Anterior cingulate cortex (tissue), 58 donors: ENCODE measurements at regions not wholly inside any gene's neighbourhood (a gene's known extent, or its start where the extent isn't known, plus 50 kb on each side); places are given as distances from the start of the nearest gene placed in this dataset.
A peak's percentile ranks its signal among the peaks of the same experiment; 100 is the strongest.
"Not testable (repeated sequence)": the region's sequence is repeated elsewhere in the genome, so short reads cannot be mapped to it uniquely, and the experiment has no call there.

Experiments
- DNase-seq, 58 donors: peaks; one replicate each; lab custom pipeline; 2025; lab: John Stamatoyannopoulos, UW

GRCh38 chr3:197408177-197408957, 110.0 kb upstream of the DLG1 start:
- DNase-seq: no peak

DNA sequence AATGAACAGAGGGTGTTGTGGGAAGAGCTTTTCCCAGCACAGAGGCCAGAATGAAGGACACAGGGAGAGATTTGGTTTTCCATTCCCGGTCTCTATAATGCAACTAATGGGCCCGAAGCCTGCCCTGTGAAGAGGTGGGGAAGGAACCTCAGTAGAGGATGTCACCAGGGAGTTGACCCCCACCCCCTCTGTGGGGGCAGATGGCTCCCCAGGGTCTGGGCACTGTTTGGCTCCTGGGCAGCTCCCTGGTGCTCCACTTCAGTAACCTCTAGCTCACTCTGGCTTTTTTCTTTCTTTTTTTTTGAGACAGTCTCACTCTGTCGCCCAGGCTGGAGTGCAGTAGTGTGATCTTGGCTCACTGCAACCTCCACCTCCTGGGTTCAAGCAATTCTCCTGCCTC, 109.1 kb upstream of the DLG1 start:
- no peak for DNase-seq

GRCh38 chr3:197407053-197407452, 108.6 kb upstream of the DLG1 start:
- no peak for DNase-seq

DNA sequence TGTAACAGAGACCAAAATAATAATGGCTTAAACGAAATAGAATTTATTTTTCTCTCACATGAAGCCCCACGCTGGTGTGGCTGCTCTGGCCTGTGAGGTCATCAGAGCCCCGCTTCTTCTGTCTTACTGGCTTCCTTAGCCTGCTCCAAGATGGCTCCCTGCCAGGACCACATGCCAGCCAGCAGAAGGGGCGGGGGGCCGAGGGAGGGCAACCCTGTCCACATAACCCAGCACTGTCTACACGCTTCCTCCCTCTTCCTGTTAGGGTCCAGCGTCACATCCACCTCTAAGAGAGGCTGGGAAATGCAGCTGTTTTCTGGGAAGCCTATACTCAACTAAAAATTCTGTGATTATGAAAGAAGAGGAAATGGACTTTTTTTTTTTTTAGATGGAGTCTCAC, 107.9 kb upstream of the DLG1 start:
- no peak for DNase-seq

- DNase-seq: no peak
These were observed 106.3 kb upstream of the DLG1 start for GRCh38 chr3:197404754-197405153.

GRCh38 chr3:197404030-197404429, 105.6 kb upstream of the DLG1 start:
- no peak for DNase-seq

DNA sequence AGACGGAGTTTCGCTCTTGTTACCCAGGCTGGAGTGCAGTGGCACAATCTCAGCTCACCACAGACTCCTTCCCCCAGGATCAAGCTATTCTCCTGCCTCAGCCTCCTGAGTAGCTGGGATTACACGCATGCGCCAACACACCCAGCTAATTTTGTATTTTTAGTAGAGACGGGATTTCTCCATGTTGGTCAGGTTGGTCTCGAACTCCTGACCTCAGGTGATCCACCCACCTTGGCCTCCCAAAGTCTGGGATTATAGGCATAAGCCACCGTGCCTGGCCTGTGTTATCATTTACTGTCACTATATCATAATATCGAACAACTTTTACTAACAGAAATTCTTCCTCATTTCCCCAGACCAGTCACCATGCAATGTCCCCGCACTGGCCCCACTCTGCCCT, 104.0 kb upstream of the DLG1 start:
- DNase-seq: not testable (repeated sequence)

GRCh38 chr3:197399486-197399885, 101.1 kb upstream of the DLG1 start:
- no peak for DNase-seq

DNA sequence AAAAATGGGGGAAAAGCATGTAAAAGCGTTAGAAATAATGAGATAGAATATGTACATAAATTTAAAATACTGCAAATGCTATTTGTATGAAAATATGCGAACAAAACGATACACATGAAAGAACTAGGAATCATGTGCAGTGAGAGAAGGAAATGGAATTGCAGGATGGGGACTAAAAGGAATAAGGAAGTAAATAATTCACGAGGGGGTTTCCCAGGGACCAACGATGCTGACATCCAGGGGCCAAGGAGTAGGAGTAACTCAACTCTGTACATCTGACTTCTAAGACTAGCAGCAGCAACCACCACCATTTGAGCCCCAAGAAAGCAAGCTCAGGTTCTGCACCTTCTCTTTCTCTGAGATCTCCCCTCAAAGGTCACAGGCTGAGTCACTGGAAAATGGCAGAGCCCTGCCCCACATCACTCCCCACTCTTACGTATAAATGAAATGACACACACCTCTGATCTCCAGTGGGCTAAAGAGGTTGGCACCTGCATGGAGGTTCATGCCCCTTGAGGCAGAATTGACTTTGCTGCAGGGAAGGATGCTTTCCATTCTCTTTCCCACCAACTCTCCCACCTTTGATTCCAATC, 100.0 kb upstream of the DLG1 start:
- DNase-seq: no peak

DNA sequence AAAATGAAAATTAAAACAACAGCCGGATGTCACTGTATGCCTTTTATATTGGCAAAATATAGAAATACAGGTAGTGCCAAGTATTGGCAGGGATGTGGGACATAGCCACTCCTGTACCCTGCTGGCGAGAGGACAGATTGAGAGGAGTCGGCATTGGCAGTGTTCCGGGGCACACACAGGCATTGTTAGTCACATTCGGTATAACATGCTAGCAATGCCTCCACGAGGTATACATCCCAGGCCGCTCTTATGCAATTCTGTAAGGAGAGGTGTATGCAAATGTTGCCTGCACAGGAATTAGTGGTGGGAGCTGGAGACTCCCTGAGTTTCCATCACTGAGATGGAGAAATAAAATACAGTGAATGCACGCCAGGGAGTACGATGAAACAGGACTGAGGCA, 99.4 kb upstream of the DLG1 start:
- DNase-seq: no peak

GRCh38 chr3:197394464-197395321, 96.3 kb upstream of the DLG1 start:
- DNase-seq: no peak

- DNase-seq: not testable (repeated sequence)
These were observed 95.7 kb upstream of the DLG1 start for GRCh38 chr3:197394126-197394463.

GRCh38 chr3:197393711-197394110, 95.3 kb upstream of the DLG1 start:
- no peak for DNase-seq

DNA sequence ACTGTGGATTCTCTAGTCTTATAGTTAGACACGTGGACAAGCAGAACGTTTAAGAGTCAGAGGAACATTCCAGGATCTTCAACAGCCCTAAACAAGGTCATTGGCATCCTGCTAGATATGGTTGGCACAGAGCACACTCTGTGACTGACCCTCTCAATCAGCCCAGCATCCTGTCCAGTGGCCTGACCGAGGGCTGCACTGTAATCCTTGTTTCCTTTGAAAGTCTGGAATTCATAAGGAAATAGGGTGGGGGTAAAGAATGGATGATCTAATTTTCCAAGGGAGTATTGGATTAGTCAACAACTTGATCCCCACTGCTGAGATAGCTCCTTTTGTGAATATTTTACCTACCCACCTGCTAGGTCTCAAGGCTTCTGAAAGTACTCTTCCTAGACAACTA, 94.5 kb upstream of the DLG1 start:
- DNase-seq: no peak

- no peak for DNase-seq
These were observed 83.0 kb upstream of the DLG1 start for GRCh38 chr3:197381371-197381770.

- DNase-seq: peak in 4 of 58 donors; percentile 11 to 50 (median 18)
These were observed 82.4 kb upstream of the DLG1 start for GRCh38 chr3:197380786-197381185.

- DNase-seq: no peak
These were observed 80.7 kb upstream of the DLG1 start for GRCh38 chr3:197378985-197379718.

- no peak for DNase-seq
These were observed 78.5 kb upstream of the DLG1 start for GRCh38 chr3:197376735-197377555.

- DNase-seq: no peak
These were observed 77.6 kb upstream of the DLG1 start for GRCh38 chr3:197376020-197376419.

GRCh38 chr3:197375001-197375441, 76.6 kb upstream of the DLG1 start:
- DNase-seq: peak in 1 of 58 donors; percentile 11
